ENCODE measurements at regions not wholly inside any gene's neighbourhood (a gene's known extent, or its start where the extent isn't known, plus 50 kb on each side); places are given as distances from the start of the nearest gene placed in this dataset.

DNA sequence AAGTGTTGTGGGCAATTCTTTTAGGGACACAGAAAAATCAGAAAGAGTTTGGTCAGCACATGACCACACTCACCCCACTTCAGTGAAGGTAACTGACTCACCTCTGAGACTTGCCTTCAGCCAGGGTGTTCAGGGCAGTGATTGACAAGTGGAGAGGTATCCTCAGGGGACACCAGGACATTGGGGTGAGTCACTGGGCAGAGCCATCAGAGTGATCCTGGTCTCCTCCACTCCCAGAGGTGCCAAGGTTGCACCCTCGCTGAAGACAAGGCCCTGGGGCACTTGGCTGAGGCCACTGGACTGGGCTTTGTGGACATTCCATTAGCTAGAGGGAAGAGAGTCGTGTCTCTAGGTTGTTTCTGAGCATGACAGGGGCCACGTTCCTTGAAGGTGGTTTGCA lies 113.4 kb downstream of the GADD45G start:
- H3K27ac ChIP-seq (ENCODE audit: low read depth, low read length, poor library complexity, severe bottlenecking) = no peak overlapping the region
- H2AFZ ChIP-seq (ENCODE audit: low read length) = no peak overlapping the region
- no peaks in the 10 kb centered on the region for H4K20me1 ChIP-seq (ENCODE audit: insufficient read depth, low read length)
- H3F3A ChIP-seq (ENCODE audit: insufficient read depth, low read length) = no peaks in the 10 kb centered on the region
- no peaks in the 10 kb centered on the region for H3K27me3 ChIP-seq (ENCODE audit: insufficient read depth, low read length)
- no peaks in the 10 kb centered on the region for H3K9me2 ChIP-seq (ENCODE audit: low read depth, low read length)
- H3K9me3 ChIP-seq (ENCODE audit: low read length) = no peaks in the 10 kb centered on the region
- no peaks in the 10 kb centered on the region for H3K79me2 ChIP-seq (ENCODE audit: insufficient read depth, low read length)
- H3K36me3 ChIP-seq (ENCODE audit: insufficient read depth, low read length) = no peaks in the 10 kb centered on the region
- no peak overlapping the region for H3K9ac ChIP-seq (ENCODE audit: low read length)
- H3K4me2 ChIP-seq (ENCODE audit: low read length) = no peak overlapping the region
- no peak overlapping the region for H3K4me3 ChIP-seq (ENCODE audit: low read depth, low read length, poor library complexity, severe bottlenecking)
- H3K4me1 ChIP-seq (ENCODE audit: insufficient read depth, low read length, severe bottlenecking) = no peaks in the 10 kb centered on the region
- no peak for TF ChIP-seq EZH2 (IDR thresholded peaks at IDR 0.05; ENCODE audit: borderline replicate concordance, low read length)
- TF ChIP-seq, protein P1, sequence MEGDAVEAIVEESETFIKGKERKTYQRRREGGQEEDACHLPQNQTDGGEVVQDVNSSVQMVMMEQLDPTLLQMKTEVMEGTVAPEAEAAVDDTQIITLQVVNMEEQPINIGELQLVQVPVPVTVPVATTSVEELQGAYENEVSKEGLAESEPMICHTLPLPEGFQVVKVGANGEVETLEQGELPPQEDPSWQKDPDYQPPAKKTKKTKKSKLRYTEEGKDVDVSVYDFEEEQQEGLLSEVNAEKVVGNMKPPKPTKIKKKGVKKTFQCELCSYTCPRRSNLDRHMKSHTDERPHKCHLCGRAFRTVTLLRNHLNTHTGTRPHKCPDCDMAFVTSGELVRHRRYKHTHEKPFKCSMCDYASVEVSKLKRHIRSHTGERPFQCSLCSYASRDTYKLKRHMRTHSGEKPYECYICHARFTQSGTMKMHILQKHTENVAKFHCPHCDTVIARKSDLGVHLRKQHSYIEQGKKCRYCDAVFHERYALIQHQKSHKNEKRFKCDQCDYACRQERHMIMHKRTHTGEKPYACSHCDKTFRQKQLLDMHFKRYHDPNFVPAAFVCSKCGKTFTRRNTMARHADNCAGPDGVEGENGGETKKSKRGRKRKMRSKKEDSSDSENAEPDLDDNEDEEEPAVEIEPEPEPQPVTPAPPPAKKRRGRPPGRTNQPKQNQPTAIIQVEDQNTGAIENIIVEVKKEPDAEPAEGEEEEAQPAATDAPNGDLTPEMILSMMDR (IDR thresholded peaks at IDR 0.05; ENCODE audit: low read length) = no peak

DNA sequence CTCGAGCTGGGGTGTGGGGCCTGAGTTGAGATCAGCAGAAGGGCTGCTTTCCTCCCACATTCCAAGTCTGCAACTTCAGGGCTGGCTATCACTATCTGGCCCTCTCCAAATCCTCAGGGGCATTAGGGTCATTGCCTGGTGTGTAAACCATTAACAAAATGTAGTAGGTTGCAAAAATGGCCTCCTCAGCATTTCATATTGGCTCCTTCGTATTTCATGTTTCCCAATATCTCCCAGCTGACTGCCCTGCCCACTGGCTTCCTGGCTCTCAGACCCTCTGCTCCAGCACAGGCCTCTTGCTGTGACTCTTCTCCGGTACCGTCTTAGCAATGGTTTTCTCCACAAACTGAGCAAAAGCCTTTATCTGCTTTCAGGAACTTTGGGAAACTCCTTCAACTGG lies 113.8 kb downstream of the GADD45G start:
- no peaks in the 10 kb centered on the region for H3K27me3 ChIP-seq (ENCODE audit: insufficient read depth, low read length)
- no peak overlapping the region for H3K27ac ChIP-seq (ENCODE audit: low read depth, low read length, poor library complexity, severe bottlenecking)
- no peaks in the 10 kb centered on the region for H3K9me3 ChIP-seq (ENCODE audit: low read length)
- no peak overlapping the region for H2AFZ ChIP-seq (ENCODE audit: low read length)
- no peak for TF ChIP-seq EZH2 (IDR thresholded peaks at IDR 0.05; ENCODE audit: borderline replicate concordance, low read length)
- TF ChIP-seq, protein P1 (IDR thresholded peaks at IDR 0.05; ENCODE audit: low read length) = no peak
- H3K9ac ChIP-seq (ENCODE audit: low read length) = no peak overlapping the region
- no peaks in the 10 kb centered on the region for H3F3A ChIP-seq (ENCODE audit: insufficient read depth, low read length)
- H3K4me3 ChIP-seq (ENCODE audit: low read depth, low read length, poor library complexity, severe bottlenecking) = no peak overlapping the region
- no peaks in the 10 kb centered on the region for H4K20me1 ChIP-seq (ENCODE audit: insufficient read depth, low read length)
- H3K9me2 ChIP-seq (ENCODE audit: low read depth, low read length) = no peaks in the 10 kb centered on the region
- no peaks in the 10 kb centered on the region for H3K79me2 ChIP-seq (ENCODE audit: insufficient read depth, low read length)
- no peaks in the 10 kb centered on the region for H3K36me3 ChIP-seq (ENCODE audit: insufficient read depth, low read length)
- H3K4me2 ChIP-seq (ENCODE audit: low read length) = no peak overlapping the region
- H3K4me1 ChIP-seq (ENCODE audit: insufficient read depth, low read length, severe bottlenecking) = no peaks in the 10 kb centered on the region

DNA sequence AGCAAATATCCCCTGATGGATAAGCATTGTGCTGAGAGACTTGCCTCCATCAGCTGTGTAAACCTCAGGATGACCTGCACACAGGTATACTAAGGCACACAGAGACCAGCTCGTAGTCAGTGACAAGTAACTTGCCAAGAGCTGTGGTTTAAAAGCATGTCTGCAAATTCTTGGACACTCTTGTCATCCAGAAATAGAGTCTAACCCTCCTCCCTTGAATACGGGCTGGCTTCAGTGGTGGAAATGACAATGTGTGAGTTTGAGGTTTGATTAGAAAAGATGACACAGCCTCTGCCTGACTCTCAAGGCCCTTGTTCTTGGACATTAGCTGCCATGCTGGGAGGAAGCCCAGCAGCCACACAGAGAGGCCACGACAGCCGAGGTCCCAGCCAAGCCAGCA lies 114.4 kb downstream of the GADD45G start:
- Histone ChIP-seq H3K4me1 (ENCODE audit: insufficient read depth, low read length, severe bottlenecking) (no peaks in the 10 kb centered on the region), H3K36me3 (ENCODE audit: insufficient read depth, low read length) (no peaks in the 10 kb centered on the region), H3K9ac (ENCODE audit: low read length) (no peak overlapping the region), H3K4me2 (ENCODE audit: low read length) (no peak overlapping the region), H3K4me3 (ENCODE audit: low read depth, low read length, poor library complexity, severe bottlenecking) (no peak overlapping the region), H3F3A (ENCODE audit: insufficient read depth, low read length) (no peaks in the 10 kb centered on the region), H3K79me2 (ENCODE audit: insufficient read depth, low read length) (no peaks in the 10 kb centered on the region), H2AFZ (ENCODE audit: low read length) (no peak overlapping the region), H3K9me2 (ENCODE audit: low read depth, low read length) (no peaks in the 10 kb centered on the region), H3K9me3 (ENCODE audit: low read length) (no peaks in the 10 kb centered on the region), H3K27ac (ENCODE audit: low read depth, low read length, poor library complexity, severe bottlenecking) (no peak overlapping the region), H4K20me1 (ENCODE audit: insufficient read depth, low read length) (no peaks in the 10 kb centered on the region), H3K27me3 (ENCODE audit: insufficient read depth, low read length) (no peaks in the 10 kb centered on the region)
- TF ChIP-seq, protein P1 (IDR thresholded peaks at IDR 0.05; ENCODE audit: low read length) = no peak
- TF ChIP-seq EZH2 (IDR thresholded peaks at IDR 0.05; ENCODE audit: borderline replicate concordance, low read length) = no peak

Measured in OCI-LY1 (cell line).